CD14-positive monocyte (primary cell): ENCODE measurements at regions not wholly inside any gene's neighbourhood (a gene's known extent, or its start where the extent isn't known, plus 50 kb on each side); places are given as distances from the start of the nearest gene placed in this dataset.

Experiments
- DNase-seq, 3 donors: peaks; one replicate each; pipeline ENCODE4 v3.0.0-alpha.2; 2011 to 2022
- H2AFZ ChIP-seq: 2 replicates; pipeline ENCODE4 v1.6.0; 2012; ENCODE audit warnings: mild to moderate bottlenecking, low read depth, low read length, inconsistent platforms; ENCODE audit not compliant: insufficient read depth, poor library complexity, severe bottlenecking
- H3K27ac ChIP-seq, 2 donors: 1 replicate in 1 of 2; 2 replicates in 1 of 2; pipeline ENCODE4 v1.5.1; 2012 to 2013; ENCODE audit warnings: low read length in 2 of 2, control low read depth in 1 of 2, inconsistent platforms in 1 of 2, low read depth in 1 of 2, mild to moderate bottlenecking in 1 of 2
- H3K27me3 ChIP-seq, 2 donors: one replicate each; pipeline versions ENCODE4 v1.6.0 to v1.6.1; 2011 to 2013; ENCODE audit warnings: low read length in 2 of 2; ENCODE audit not compliant: control insufficient read depth in 2 of 2, insufficient read depth in 2 of 2
- H3K36me3 ChIP-seq, 2 donors: replicated peaks in 1 of 2; 1 replicate in 1 of 2; 2 replicates in 1 of 2; pipeline versions ENCODE4 v1.5.1 to v1.6.1; 2012 to 2013; ENCODE audit warnings: low read length in 2 of 2, control low read depth in 1 of 2, inconsistent platforms in 1 of 2, mild to moderate bottlenecking in 1 of 2; ENCODE audit not compliant: insufficient read depth in 2 of 2, control insufficient read depth in 1 of 2
- H3K4me1 ChIP-seq, 2 donors: 1 replicate in 1 of 2; 2 replicates in 1 of 2; pipeline versions ENCODE4 v1.5.1 to v1.6.1; 2012 to 2013; ENCODE audit warnings: low read length in 2 of 2, control low read depth in 1 of 2, inconsistent platforms in 1 of 2, mild to moderate bottlenecking in 1 of 2, moderate library complexity in 1 of 2; ENCODE audit not compliant: insufficient read depth in 2 of 2, control insufficient read depth in 1 of 2
- H3K4me2 ChIP-seq: replicated peaks from 2 replicates; pipeline ENCODE3; 2012; ENCODE audit warnings: low read length, moderate library complexity, mild to moderate bottlenecking; ENCODE audit not compliant: poor library complexity, severe bottlenecking; ENCODE audit errors: extremely low read depth
- H3K4me3 ChIP-seq, 3 experiments: fragments of 200-600 bp in 1 of 3; sonication (generic) in 1 of 3; replicated peaks in 1 of 3; 1 replicate in 2 of 3; 2 replicates in 1 of 3; pipeline ENCODE4 v1.5.1; 2011 to 2013; ENCODE audit warnings: low read length in 3 of 3, mild to moderate bottlenecking in 3 of 3, control low read depth in 2 of 3, low read depth in 2 of 3, inconsistent platforms in 1 of 3, moderate library complexity in 1 of 3
- H3K79me2 ChIP-seq: 2 replicates; pipeline ENCODE4 v1.6.0; 2012; ENCODE audit warnings: mild to moderate bottlenecking, control low read depth, inconsistent platforms, low read length, moderate library complexity; ENCODE audit not compliant: insufficient read depth
- H3K9ac ChIP-seq: 2 replicates; pipeline ENCODE4 v1.6.0; 2017; ENCODE audit warnings: low read length, mild to moderate bottlenecking; ENCODE audit not compliant: insufficient read depth, poor library complexity, severe bottlenecking
- H3K9me3 ChIP-seq, 2 donors: replicated peaks in 1 of 2; 1 replicate in 1 of 2; 2 replicates in 1 of 2; pipeline versions ENCODE4 v1.5.1 to v1.6.1; 2012 to 2013; ENCODE audit warnings: low read length in 2 of 2, control low read depth in 1 of 2; ENCODE audit not compliant: control insufficient read depth in 1 of 2, insufficient read depth in 1 of 2
- H4K20me1 ChIP-seq: 2 replicates; pipeline ENCODE4 v1.6.0; 2012; ENCODE audit warnings: mild to moderate bottlenecking, low read length, control low read depth, moderate library complexity; ENCODE audit not compliant: insufficient read depth
- H3K27ac Mint-ChIP-seq, 7 donors: one replicate each; pipeline ENCODE4 v1.8.0; 2020; ENCODE audit warnings: mild to moderate bottlenecking in 7 of 7, mixed read lengths in 7 of 7, moderate library complexity in 6 of 7, inconsistent platforms in 2 of 7
- H3K27me3 Mint-ChIP-seq, 3 donors: one replicate each; pipeline ENCODE4 v1.8.0; 2021 to 2022; ENCODE audit warnings: low read depth in 3 of 3, mild to moderate bottlenecking in 3 of 3, mixed read lengths in 3 of 3, moderate library complexity in 3 of 3, inconsistent platforms in 1 of 3
- H3K36me3 Mint-ChIP-seq, 2 donors: one replicate each; pipeline ENCODE4 v1.8.0; 2020; ENCODE audit warnings: mixed read lengths in 2 of 2, inconsistent platforms in 1 of 2, mild to moderate bottlenecking in 1 of 2
- H3K4me1 Mint-ChIP-seq: one replicate; pipeline ENCODE4 v1.8.0; 2020; ENCODE audit warnings: mild to moderate bottlenecking, mixed read lengths
- H3K4me3 Mint-ChIP-seq, 2 donors: one replicate each; pipeline ENCODE4 v1.8.0; 2020; ENCODE audit warnings: mild to moderate bottlenecking in 2 of 2, mixed read lengths in 2 of 2, moderate library complexity in 1 of 2
- H3K9me3 Mint-ChIP-seq, 7 donors: one replicate each; pipeline ENCODE4 v1.8.0; 2020 to 2022; ENCODE audit warnings: mixed read lengths in 7 of 7, mild to moderate bottlenecking in 6 of 7, moderate library complexity in 6 of 7, inconsistent platforms in 2 of 7
- CTCF ChIP-seq: fragments of 200-600 bp; IDR thresholded peaks from one replicate; pipeline ENCODE4 v1.8.0; 2022; ENCODE audit warnings: antibody characterized with exemption, mild to moderate bottlenecking
- WGBS: methylation state at CpG from one replicate; pipeline ENCODE4 v1.1.5; 2013; ENCODE audit warnings: missing lambda C conversion rate; ENCODE audit not compliant: insufficient coverage; 5-methylcytosine and 5-hydroxymethylcytosine counted together
- intact Hi-C, 2 donors: fragments of 100-400 bp; cut with micrococcal nuclease; formaldehyde crosslinking; loops; one replicate each; pipeline versions ENCODE4 v1.15.0 to v1.15.1; 2023

GRCh38 chr2:203594541-203594940 lies 59.4 kb upstream of the RAPH1 start:
- H3K9me3 ChIP-seq = no peaks in the 10 kb centered on the region
- no peak overlapping the region for H3K9ac ChIP-seq
- peaks cover 0 to 5% (median 2%) of the 10 kb centered on the region in 7 donors for H3K9me3 Mint-ChIP-seq
- H3K4me1 Mint-ChIP-seq = peaks cover 33% of the 10 kb centered on the region
- H3K27me3 ChIP-seq = no peaks in the 10 kb centered on the region
- H2AFZ ChIP-seq = no peak overlapping the region
- H3K27ac Mint-ChIP-seq = no peak overlapping the region
- peaks cover 24 to 34% of the 10 kb centered on the region in 2 donors for H3K4me1 ChIP-seq
- intact Hi-C loops = no loop called here
- H3K4me2 ChIP-seq = no peak overlapping the region
- peaks cover 0 to 2% of the 10 kb centered on the region in 2 donors for H3K36me3 Mint-ChIP-seq
- peaks cover 13 to 16% (median 14%) of the 10 kb centered on the region in 3 donors for H3K27me3 Mint-ChIP-seq
- no peak overlapping the region for H3K4me3 ChIP-seq
- no peak for DNase-seq
- H3K36me3 ChIP-seq = no peaks in the 10 kb centered on the region
- no peak overlapping the region for H3K27ac ChIP-seq
- H4K20me1 ChIP-seq = no peaks in the 10 kb centered on the region
- H3K79me2 ChIP-seq = no peaks in the 10 kb centered on the region
- no peak for TF ChIP-seq CTCF
- H3K4me3 Mint-ChIP-seq = no peak overlapping the region

GRCh38 chr2:203596183-203596582 lies 61.1 kb upstream of the RAPH1 start:
- no peak overlapping the region for H3K4me3 Mint-ChIP-seq
- H3K4me1 Mint-ChIP-seq = peaks cover 33% of the 10 kb centered on the region
- Histone ChIP-seq H3K4me1 (peaks cover 23 to 34% of the 10 kb centered on the region in 2 donors), H3K27me3 (peaks cover 6 to 7% of the 10 kb centered on the region in 2 donors), H4K20me1 (no peaks in the 10 kb centered on the region), H3K9me3 (no peaks in the 10 kb centered on the region), H3K79me2 (no peaks in the 10 kb centered on the region), H3K4me3 (no peak overlapping the region), H3K4me2 (no peak overlapping the region), H3K36me3 (no peaks in the 10 kb centered on the region), H3K9ac (no peak overlapping the region), H3K27ac (no peak overlapping the region), H2AFZ (no peak overlapping the region)
- no peak overlapping the region for H3K27ac Mint-ChIP-seq
- H3K27me3 Mint-ChIP-seq = peaks cover 15 to 20% (median 16%) of the 10 kb centered on the region in 3 donors
- DNase-seq = no peak
- intact Hi-C loops = no loop called here
- no peak for TF ChIP-seq CTCF
- peaks cover 0 to 2% of the 10 kb centered on the region in 2 donors for H3K36me3 Mint-ChIP-seq
- WGBS = 94% methylated on average over 4 of the region's 5 CpGs
- H3K9me3 Mint-ChIP-seq = peaks cover 0 to 5% (median 2%) of the 10 kb centered on the region in 7 donors
